Esophagus squamous epithelium (tissue), 5 donors: ENCODE measurements at regions not wholly inside any gene's neighbourhood (a gene's known extent, or its start where the extent isn't known, plus 50 kb on each side); places are given as distances from the start of the nearest gene placed in this dataset.
"Not testable (repeated sequence)": the region's sequence is repeated elsewhere in the genome, so short reads cannot be mapped to it uniquely, and the experiment has no call there.

Experiments used
- DNase-seq: peaks from one replicate; lab custom pipeline; 2025; lab: John Stamatoyannopoulos, UW
- H3K27ac ChIP-seq, 4 donors: fragments of 200-600 bp; sonication (generic); one replicate each; pipeline ENCODE4 v1.5.1; 2016 to 2019; ENCODE audit warnings: mild to moderate bottlenecking in 1 of 4
- H3K27me3 ChIP-seq, 4 donors: fragments of 200-600 bp; sonication (generic); 1 replicate in 3 of 4; 2 replicates in 1 of 4; pipeline versions ENCODE4 v1.5.1 to v1.6.0; 2017 to 2021; ENCODE audit warnings: antibody characterized with exemption in 1 of 4
- H3K36me3 ChIP-seq, 3 donors: fragments of 200-600 bp; sonication (generic); one replicate each; pipeline ENCODE4 v1.5.1; 2016 to 2019
- H3K4me1 ChIP-seq, 3 donors: fragments of 200-600 bp; sonication (generic); one replicate each; pipeline ENCODE4 v1.5.1; 2017 to 2019
- H3K4me3 ChIP-seq, 4 donors: fragments of 200-600 bp; sonication (generic); 1 replicate in 3 of 4; 2 replicates in 1 of 4; pipeline ENCODE4 v1.5.1; 2016 to 2019; ENCODE audit warnings: mild to moderate bottlenecking in 2 of 4, moderate library complexity in 1 of 4
- H3K9me3 ChIP-seq, 3 donors: fragments of 200-600 bp; sonication (generic); one replicate each; pipeline ENCODE4 v1.5.1; 2016 to 2019
- POLR2A ChIP-seq, 4 donors: fragments of 450-650 bp; IDR thresholded peaks; one replicate each; pipeline ENCODE4 v1.6.1; 2017; ENCODE audit warnings: antibody characterized with exemption in 4 of 4, mild to moderate bottlenecking in 4 of 4, moderate library complexity in 3 of 4
- WGBS, 2 donors: methylation state at CpG; one replicate each; pipeline ENCODE4 v1.1.5; 2018; 5-methylcytosine and 5-hydroxymethylcytosine counted together
- intact Hi-C: fragments of 100-400 bp; cut with DNase I; formaldehyde crosslinking; loops from one replicate; pipeline ENCODE4 v1.15.0; 2022
- TF ChIP-seq, protein P1 (sequence below), 6 experiments: fragments of 450-650 bp in 4 of 6; fragments of 200-600 bp in 2 of 6; sonication (generic) in 2 of 6; IDR thresholded peaks; one replicate each; pipeline ENCODE4 v1.5.1; 2016 to 2019; ENCODE audit warnings: antibody characterized with exemption in 6 of 6, mild to moderate bottlenecking in 4 of 6, moderate library complexity in 4 of 6
- donor health status: DM: yes; HTN: yes; CAD: no.

GRCh38 chr7:54946764-54947163 lies 72.1 kb upstream of the EGFR start:
- peaks cover 0 to 31% (median 0%) of the 10 kb centered on the region in 3 donors for H3K4me1 ChIP-seq
- 32 to 40% methylated on average over 3 of the region's 3 CpGs for WGBS, 2 donors
- no peak overlapping the region for H3K4me3 ChIP-seq
- intact Hi-C loops, result no loop called here
- no peaks in the 10 kb centered on the region for H3K27me3 ChIP-seq
- TF ChIP-seq, protein P1, sequence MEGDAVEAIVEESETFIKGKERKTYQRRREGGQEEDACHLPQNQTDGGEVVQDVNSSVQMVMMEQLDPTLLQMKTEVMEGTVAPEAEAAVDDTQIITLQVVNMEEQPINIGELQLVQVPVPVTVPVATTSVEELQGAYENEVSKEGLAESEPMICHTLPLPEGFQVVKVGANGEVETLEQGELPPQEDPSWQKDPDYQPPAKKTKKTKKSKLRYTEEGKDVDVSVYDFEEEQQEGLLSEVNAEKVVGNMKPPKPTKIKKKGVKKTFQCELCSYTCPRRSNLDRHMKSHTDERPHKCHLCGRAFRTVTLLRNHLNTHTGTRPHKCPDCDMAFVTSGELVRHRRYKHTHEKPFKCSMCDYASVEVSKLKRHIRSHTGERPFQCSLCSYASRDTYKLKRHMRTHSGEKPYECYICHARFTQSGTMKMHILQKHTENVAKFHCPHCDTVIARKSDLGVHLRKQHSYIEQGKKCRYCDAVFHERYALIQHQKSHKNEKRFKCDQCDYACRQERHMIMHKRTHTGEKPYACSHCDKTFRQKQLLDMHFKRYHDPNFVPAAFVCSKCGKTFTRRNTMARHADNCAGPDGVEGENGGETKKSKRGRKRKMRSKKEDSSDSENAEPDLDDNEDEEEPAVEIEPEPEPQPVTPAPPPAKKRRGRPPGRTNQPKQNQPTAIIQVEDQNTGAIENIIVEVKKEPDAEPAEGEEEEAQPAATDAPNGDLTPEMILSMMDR (IDR thresholded peaks at IDR 0.05), result no peak
- no peak for TF ChIP-seq POLR2A (IDR thresholded peaks at IDR 0.05)
- no peaks in the 10 kb centered on the region for H3K9me3 ChIP-seq
- DNase-seq, result no peak
- peak overlapping the region; percentile 72 to 84 (median 81) for H3K27ac ChIP-seq
- H3K36me3 ChIP-seq, result no peaks in the 10 kb centered on the region

- H3K9me3 ChIP-seq, result no peaks in the 10 kb centered on the region
- H3K27ac ChIP-seq, result peak overlapping the region; percentile 72 to 84 (median 82)
- no peak overlapping the region for H3K4me3 ChIP-seq
- no peak for DNase-seq
- H3K36me3 ChIP-seq, result no peaks in the 10 kb centered on the region
- peaks cover 0 to 31% (median 0%) of the 10 kb centered on the region in 3 donors for H3K4me1 ChIP-seq
- 36 to 50% methylated on average over 4 of the region's 4 CpGs for WGBS, 2 donors
- no peak for TF ChIP-seq POLR2A (IDR thresholded peaks at IDR 0.05)
- TF ChIP-seq, protein P1 (IDR thresholded peaks at IDR 0.05), result no peak
- intact Hi-C loops, result no loop called here
- no peaks in the 10 kb centered on the region for H3K27me3 ChIP-seq
These were observed 71.6 kb upstream of the EGFR start for GRCh38 chr7:54947266-54947665.

GRCh38 chr7:54949514-54949913 lies 69.3 kb upstream of the EGFR start:
- H3K9me3 ChIP-seq, H3K4me3 ChIP-seq, intact Hi-C loops, H3K27me3 ChIP-seq, H3K27ac ChIP-seq, DNase-seq, H3K36me3 ChIP-seq: not testable (repeated sequence)
- peaks cover 0 to 30% (median 4%) of the 10 kb centered on the region in 3 donors for H3K4me1 ChIP-seq
- WGBS, 2 donors, result 93 to 100% methylated on average over 1 of the region's 1 CpG

GRCh38 chr7:54955296-54955695 lies 63.5 kb upstream of the EGFR start:
- intact Hi-C loops, result no loop called here
- DNase-seq, result no peak
- no peak overlapping the region for H3K4me3 ChIP-seq
- H3K27me3 ChIP-seq, result no peaks in the 10 kb centered on the region
- H3K36me3 ChIP-seq, result no peaks in the 10 kb centered on the region
- peaks cover 0 to 15% (median 5%) of the 10 kb centered on the region in 3 donors for H3K4me1 ChIP-seq
- TF ChIP-seq, protein P1 (IDR thresholded peaks at IDR 0.05), result no peak
- no peak for TF ChIP-seq POLR2A (IDR thresholded peaks at IDR 0.05)
- WGBS, 2 donors, result 70 to 72% methylated on average over 2 of the region's 2 CpGs
- H3K9me3 ChIP-seq, result no peaks in the 10 kb centered on the region
- no peak overlapping the region for H3K27ac ChIP-seq

DNA sequence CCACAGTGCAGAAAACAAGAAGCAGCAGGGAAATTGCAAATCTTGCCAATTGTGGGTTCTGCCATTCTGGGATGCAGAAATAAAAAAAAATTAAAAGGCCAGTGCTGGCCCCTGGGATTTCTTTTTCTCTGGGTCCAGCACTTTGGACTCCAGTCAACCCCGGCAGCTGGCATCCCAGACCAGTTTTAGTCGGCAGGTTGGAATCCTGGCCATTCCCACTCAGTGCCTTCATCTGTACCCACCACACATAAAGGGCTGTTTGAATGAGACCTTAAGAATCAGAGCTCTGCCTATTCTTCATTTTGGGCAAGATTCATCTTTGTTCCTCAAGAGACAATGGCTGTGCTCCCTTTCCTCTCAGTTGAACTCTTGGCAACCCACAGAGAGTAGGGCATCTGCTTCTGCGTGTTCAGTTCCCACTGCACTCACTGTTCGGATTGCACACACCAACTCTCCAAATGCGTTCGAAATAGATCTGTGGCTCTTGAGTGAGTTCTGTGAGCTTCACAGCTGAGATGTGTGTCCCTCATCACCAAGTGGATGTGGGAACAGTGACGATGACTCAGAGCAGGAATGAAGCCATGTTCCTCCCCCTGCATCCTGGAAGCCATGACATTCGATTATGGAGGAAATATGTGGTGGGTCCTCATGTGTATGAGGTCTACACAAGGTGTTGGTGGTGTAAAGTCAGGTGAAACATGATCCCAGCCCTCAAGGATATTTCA lies 63.0 kb upstream of the EGFR start:
- H3K4me3 ChIP-seq, result no peak overlapping the region
- no peak for TF ChIP-seq POLR2A (IDR thresholded peaks at IDR 0.05)
- TF ChIP-seq, protein P1 (IDR thresholded peaks at IDR 0.05), result no peak
- no peaks in the 10 kb centered on the region for H3K36me3 ChIP-seq
- intact Hi-C loops, result no loop called here
- H3K27me3 ChIP-seq, result no peaks in the 10 kb centered on the region
- no peak overlapping the region for H3K27ac ChIP-seq
- peaks cover 0 to 15% (median 5%) of the 10 kb centered on the region in 3 donors for H3K4me1 ChIP-seq
- no peaks in the 10 kb centered on the region for H3K9me3 ChIP-seq
- no peak for DNase-seq
- WGBS, 2 donors, result 73 to 89% methylated on average over 8 of the region's 8 CpGs
